K562 (cell line): ENCODE measurements at regions not wholly inside any gene's neighbourhood (a gene's known extent, or its start where the extent isn't known, plus 50 kb on each side); places are given as distances from the start of the nearest gene placed in this dataset.

Experiments
- ATAC-seq: fragments of 200-7000 bp; cut with Tn5 transposase; 3 replicates; pipeline ENCODE4 v1.9.1; 2020; ENCODE audit warnings: moderate library complexity
- BruUV-seq: library from RNA; stranded (reverse); fragments of 400-500 nt; replicated peaks from 2 replicates; lab custom pipeline; 2021; lab: Mats Ljungman, UMichigan
- CTCF ChIA-PET: fragments of 300-600 bp; formaldehyde crosslinking; extraction: SDS; loops from one replicate; lab custom pipeline; 2021; ENCODE audit warnings: low intra/inter-chr PET ratio; lab: Yijun Ruan, JAX
- POLR2A ChIA-PET: fragments of 300-600, 350-650 bp; sonication (Branson Sonifier 250); formaldehyde crosslinking; extraction: SDS; loops from one replicate; lab custom pipeline; 2021; ENCODE audit warnings: antibody characterized with exemption, inconsistent platforms; lab: Yijun Ruan, JAX
- DNase-seq, 4 experiments: peaks; one replicate each; pipeline versions ENCODE4 v3.0.0 to v3.0.0-alpha.2; 2011 to 2018; ENCODE audit warnings: low spot score in 3 of 4, mixed read lengths in 3 of 4; ENCODE audit errors: extremely low read depth in 1 of 4
- FAIRE-seq: peaks from 2 replicates; lab custom pipeline; 2011; peaks lifted over from hg19 to GRCh38; lab: Jason Lieb, UNC
- H2AFZ ChIP-seq: 2 replicates; pipeline ENCODE4 v1.6.0; 2011; ENCODE audit warnings: low read depth, low read length, control low read depth, inconsistent platforms
- H3K27ac ChIP-seq: fragments of 200-600 bp; 3 replicates; pipeline ENCODE4 v1.8.0; 2011; ENCODE audit warnings: low read depth, mild to moderate bottlenecking, control low read depth, inconsistent platforms, low read length, moderate library complexity, mixed read lengths; ENCODE audit errors: extremely low read depth
- H3K27me3 ChIP-seq, 2 experiments: fragments of 300-600 bp in 1 of 2; 2 replicates in 1 of 2; 3 replicates in 1 of 2; pipeline versions ENCODE4 v1.6.0 to v1.8.0; 2011; ENCODE audit warnings: inconsistent platforms in 2 of 2, low read length in 2 of 2, mild to moderate bottlenecking in 1 of 2, mixed read lengths in 1 of 2, moderate library complexity in 1 of 2; ENCODE audit not compliant: control insufficient read depth in 2 of 2, insufficient read depth in 2 of 2
- H3K36me3 ChIP-seq: fragments of 300-600 bp; 3 replicates; pipeline ENCODE4 v1.8.0; 2011; ENCODE audit warnings: mild to moderate bottlenecking, low read length, inconsistent platforms; ENCODE audit not compliant: control insufficient read depth, insufficient read depth
- H3K4me1 ChIP-seq, 2 experiments: fragments of 200-600 bp in 1 of 2; replicated peaks in 1 of 2; 2 replicates in 1 of 2; 3 replicates in 1 of 2; pipeline versions ENCODE4 v1.5.1 to v1.8.0; 2011; ENCODE audit warnings: inconsistent platforms in 2 of 2, low read length in 2 of 2, mild to moderate bottlenecking in 1 of 2, mixed read lengths in 1 of 2, moderate library complexity in 1 of 2; ENCODE audit not compliant: control insufficient read depth in 2 of 2, insufficient read depth in 2 of 2
- H3K4me2 ChIP-seq: 2 replicates; pipeline ENCODE4 v1.6.1; 2011; ENCODE audit warnings: low read length, control low read depth, inconsistent platforms, mixed read lengths; ENCODE audit not compliant: insufficient read depth
- H3K4me3 ChIP-seq: fragments of 200-600 bp; sonication (generic), shearing (Covaris generic); 2 replicates; pipeline ENCODE4 v1.5.1; 2016; ENCODE audit warnings: control low read depth, inconsistent platforms
- H3K79me2 ChIP-seq: fragments of 200-600 bp; 3 replicates; pipeline ENCODE4 v1.8.0; 2011; ENCODE audit warnings: low read length, inconsistent platforms; ENCODE audit not compliant: control insufficient read depth, insufficient read depth
- H3K9ac ChIP-seq, 2 experiments: 2 replicates each; pipeline versions ENCODE4 v1.6.0 to v1.6.1; 2011; ENCODE audit warnings: low read depth in 2 of 2, low read length in 2 of 2, control low read depth in 1 of 2, inconsistent platforms in 1 of 2, mild to moderate bottlenecking in 1 of 2, mixed read lengths in 1 of 2; ENCODE audit not compliant: insufficient read depth in 1 of 2
- H3K9me1 ChIP-seq: one replicate; pipeline ENCODE4 v1.6.0; 2011; ENCODE audit warnings: inconsistent platforms, mild to moderate bottlenecking, low read length, moderate library complexity; ENCODE audit not compliant: control insufficient read depth, insufficient read depth
- H3K9me3 ChIP-seq: replicated peaks from 2 replicates; pipeline ENCODE4 v1.5.1; 2011; ENCODE audit warnings: low read depth, low read length, inconsistent platforms; ENCODE audit not compliant: control insufficient read depth, insufficient read depth
- H4K20me1 ChIP-seq: replicated peaks from 2 replicates; pipeline ENCODE4 v1.6.1; 2011; ENCODE audit warnings: low read length, inconsistent platforms, mixed read lengths; ENCODE audit not compliant: control insufficient read depth, insufficient read depth
- ATF4 ChIP-seq: fragments of 450-650 bp; formaldehyde crosslinking; IDR thresholded peaks from 2 replicates; pipeline ENCODE4 v1.4.0; 2022; ENCODE audit warnings: mild to moderate bottlenecking, moderate library complexity
- DDX20 ChIP-seq: fragments of 450-650 bp; IDR thresholded peaks from 2 replicates; pipeline ENCODE4 v1.6.1; 2016; ENCODE audit warnings: missing genetic modification characterization, low read depth, mild to moderate bottlenecking, missing compliant biosample characterization, moderate library complexity
- SIN3B ChIP-seq: fragments of 450-650 bp; IDR thresholded peaks from 2 replicates; pipeline ENCODE4 v1.6.1; 2017; ENCODE audit warnings: low read depth, mild to moderate bottlenecking, moderate library complexity
- U2AF2 ChIP-seq: fragments of 200-400 bp; formaldehyde crosslinking; optimal IDR thresholded peaks from 2 replicates; pipeline ENCODE3; 2017; ENCODE audit warnings: low read depth, mild to moderate bottlenecking, low read length
- WGBS: fragments of 100-300 bp; shearing (Covaris generic); methylation state at CpG from one replicate; pipeline ENCODE4 v1.1.6; 2016; ENCODE audit warnings: low coverage, mixed read lengths; ENCODE audit not compliant: insufficient coverage; ENCODE audit errors: missing lambda C conversion rate; 5-methylcytosine and 5-hydroxymethylcytosine counted together
- in situ Hi-C: fragments of 300-500 bp; cut with MboI; formaldehyde crosslinking; loops from 4 replicates; pipeline ENCODE4 v1.15.0; 2018; ENCODE audit warnings: inconsistent platforms, mixed read lengths
- intact Hi-C: fragments of 100-400 bp; cut with micrococcal nuclease; formaldehyde crosslinking; loops from 2 replicates; pipeline ENCODE4 v1.14.2; 2022

DNA sequence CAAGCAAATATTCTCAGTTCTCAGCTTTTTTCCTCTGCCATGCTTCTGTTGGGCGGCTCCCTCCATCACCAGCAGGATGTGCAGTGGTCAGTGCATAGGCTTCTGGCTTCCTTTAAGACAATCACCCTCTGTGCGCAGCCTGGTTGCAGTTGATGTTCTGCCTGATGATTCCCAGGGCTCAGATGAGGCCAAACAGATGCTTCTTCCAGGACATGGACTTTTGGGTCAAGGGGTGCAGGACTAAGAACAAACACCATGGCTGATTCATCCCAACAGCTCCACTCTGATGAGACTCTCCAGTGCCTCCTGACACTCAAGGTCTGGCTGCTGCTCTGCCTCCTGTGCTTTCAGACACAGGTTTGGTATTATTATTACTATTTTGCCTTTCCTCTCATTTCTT, 554.8 kb upstream of the CDH4 start:
- no peak overlapping the region for H3K27ac ChIP-seq
- H3K4me3 ChIP-seq, result no peak overlapping the region
- no peak for FAIRE-seq
- no peak for ATAC-seq
- H3K79me2 ChIP-seq, result no peaks in the 10 kb centered on the region
- H3K4me2 ChIP-seq, result no peak overlapping the region
- CTCF ChIA-PET, result no interaction called here
- no peaks in the 10 kb centered on the region for H3K27me3 ChIP-seq
- H3K9ac ChIP-seq, result no peak overlapping the region
- H3K36me3 ChIP-seq, result no peaks in the 10 kb centered on the region
- no TSS peak for BruUV-seq
- in situ Hi-C loops (no loop called here), intact Hi-C loops (no loop called here)
- no peaks in the 10 kb centered on the region for H3K9me3 ChIP-seq
- DNase-seq, result no peak
- H4K20me1 ChIP-seq, result no peaks in the 10 kb centered on the region
- POLR2A ChIA-PET, result no interaction called here
- WGBS, result 7% methylated on average over 2 of the region's 2 CpGs
- TF ChIP-seq SIN3B, result no peak
- TF ChIP-seq U2AF2, result no peak
- TF ChIP-seq ATF4 (CRISPR knock-in tag), result no peak
- H3K9me1 ChIP-seq, result no peaks in the 10 kb centered on the region
- no peak overlapping the region for H2AFZ ChIP-seq
- H3K4me1 ChIP-seq, result no peaks in the 10 kb centered on the region

DNA sequence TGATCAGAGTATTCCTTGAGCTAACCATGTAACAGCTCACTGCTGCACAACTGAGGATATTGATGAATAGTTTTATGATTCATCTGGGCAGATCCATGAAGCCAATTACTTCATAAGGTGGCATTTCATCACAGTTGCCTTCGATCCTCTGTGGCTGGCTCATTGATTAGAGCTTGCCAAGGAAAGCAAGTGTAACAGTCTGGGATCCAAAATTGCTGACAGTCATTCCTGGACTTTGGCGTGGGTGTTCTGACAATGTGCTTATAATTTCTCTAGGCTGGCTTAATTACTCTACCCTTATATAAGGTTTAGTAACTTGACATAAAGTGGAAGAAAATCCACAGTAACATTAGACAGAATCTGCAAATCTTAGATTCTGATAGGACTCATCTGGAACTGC, 551.3 kb upstream of the CDH4 start:
- TF ChIP-seq DDX20 (tag), result no peak
- no TSS peak for BruUV-seq
- Histone ChIP-seq H3K4me1 (no peaks in the 10 kb centered on the region), H3K27ac (no peak overlapping the region), H3K79me2 (no peaks in the 10 kb centered on the region), H3K9me1 (no peaks in the 10 kb centered on the region), H3K36me3 (no peaks in the 10 kb centered on the region), H2AFZ (no peak overlapping the region), H3K27me3 (no peaks in the 10 kb centered on the region), H3K4me3 (no peak overlapping the region), H3K9me3 (no peaks in the 10 kb centered on the region), H4K20me1 (no peaks in the 10 kb centered on the region), H3K4me2 (no peak overlapping the region), H3K9ac (no peak overlapping the region)
- CTCF ChIA-PET, result no interaction called here
- POLR2A ChIA-PET, result no interaction called here
- DNase-seq, result no peak
- ATAC-seq, result no peak
- in situ Hi-C loops, result no loop called here
- intact Hi-C loops, result no loop called here
- WGBS, result 5% methylated on average over 2 of the region's 2 CpGs
- FAIRE-seq, result no peak
